ENCODE measurements at regions not wholly inside any gene's neighbourhood (a gene's known extent, or its start where the extent isn't known, plus 50 kb on each side); places are given as distances from the start of the nearest gene placed in this dataset.
A peak's percentile ranks its signal among the peaks of the same experiment; 100 is the strongest.

DNA sequence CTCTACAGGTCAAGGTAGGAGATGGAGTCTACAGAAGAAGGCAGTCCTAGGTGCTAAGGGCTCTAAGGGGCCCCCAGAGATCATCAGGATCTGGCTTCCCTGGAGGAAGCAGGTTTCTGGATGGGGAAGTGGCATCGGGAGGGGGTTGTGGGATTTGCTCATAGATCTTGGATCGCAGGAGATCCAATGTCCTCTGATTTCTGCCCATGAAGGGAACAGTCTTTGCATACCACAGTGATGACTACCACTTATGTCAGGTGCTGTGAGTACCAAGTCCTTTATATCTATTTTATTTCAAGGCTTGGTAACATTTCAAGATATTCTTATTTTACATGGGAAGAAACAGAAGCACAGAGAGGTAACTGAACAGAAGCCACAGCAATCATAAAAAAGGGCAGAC lies 164.0 kb downstream of the RGS9 start:
- H3K27me3 Mint-ChIP-seq (ENCODE audit: unreplicated experiment): peaks cover 11% of the 10 kb centered on the region
- no peaks in the 10 kb centered on the region for H3K4me1 Mint-ChIP-seq (ENCODE audit: unreplicated experiment)
- TF ChIP-seq, protein P1, sequence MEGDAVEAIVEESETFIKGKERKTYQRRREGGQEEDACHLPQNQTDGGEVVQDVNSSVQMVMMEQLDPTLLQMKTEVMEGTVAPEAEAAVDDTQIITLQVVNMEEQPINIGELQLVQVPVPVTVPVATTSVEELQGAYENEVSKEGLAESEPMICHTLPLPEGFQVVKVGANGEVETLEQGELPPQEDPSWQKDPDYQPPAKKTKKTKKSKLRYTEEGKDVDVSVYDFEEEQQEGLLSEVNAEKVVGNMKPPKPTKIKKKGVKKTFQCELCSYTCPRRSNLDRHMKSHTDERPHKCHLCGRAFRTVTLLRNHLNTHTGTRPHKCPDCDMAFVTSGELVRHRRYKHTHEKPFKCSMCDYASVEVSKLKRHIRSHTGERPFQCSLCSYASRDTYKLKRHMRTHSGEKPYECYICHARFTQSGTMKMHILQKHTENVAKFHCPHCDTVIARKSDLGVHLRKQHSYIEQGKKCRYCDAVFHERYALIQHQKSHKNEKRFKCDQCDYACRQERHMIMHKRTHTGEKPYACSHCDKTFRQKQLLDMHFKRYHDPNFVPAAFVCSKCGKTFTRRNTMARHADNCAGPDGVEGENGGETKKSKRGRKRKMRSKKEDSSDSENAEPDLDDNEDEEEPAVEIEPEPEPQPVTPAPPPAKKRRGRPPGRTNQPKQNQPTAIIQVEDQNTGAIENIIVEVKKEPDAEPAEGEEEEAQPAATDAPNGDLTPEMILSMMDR (IDR thresholded peaks at IDR 0.05): no peak
- no peak overlapping the region for H3K4me3 Mint-ChIP-seq (ENCODE audit: unreplicated experiment)
- no peak overlapping the region for H3K27ac Mint-ChIP-seq (ENCODE audit: unreplicated experiment)
- no peak for DNase-seq (ENCODE audit: extremely low spot score, unreplicated experiment)
- H3K9me3 Mint-ChIP-seq (ENCODE audit: unreplicated experiment): no peaks in the 10 kb centered on the region
- H3K36me3 Mint-ChIP-seq (ENCODE audit: unreplicated experiment): no peaks in the 10 kb centered on the region

GRCh38 chr17:65297916-65298315 lies 160.7 kb downstream of the RGS9 start:
- Mint-ChIP-seq H3K4me3 (ENCODE audit: unreplicated experiment) (no peak overlapping the region), H3K36me3 (ENCODE audit: unreplicated experiment) (no peaks in the 10 kb centered on the region), H3K27ac (ENCODE audit: unreplicated experiment) (no peak overlapping the region), H3K27me3 (ENCODE audit: unreplicated experiment) (peaks cover 6% of the 10 kb centered on the region), H3K4me1 (ENCODE audit: unreplicated experiment) (peaks cover 4% of the 10 kb centered on the region), H3K9me3 (ENCODE audit: unreplicated experiment) (no peaks in the 10 kb centered on the region)
- DNase-seq (ENCODE audit: extremely low spot score, unreplicated experiment): no peak
- TF ChIP-seq, protein P1 (IDR thresholded peaks at IDR 0.05): no peak

- Mint-ChIP-seq H3K27ac (ENCODE audit: unreplicated experiment) (no peak overlapping the region), H3K9me3 (ENCODE audit: unreplicated experiment) (no peaks in the 10 kb centered on the region), H3K4me1 (ENCODE audit: unreplicated experiment) (peaks cover 4% of the 10 kb centered on the region), H3K36me3 (ENCODE audit: unreplicated experiment) (no peaks in the 10 kb centered on the region), H3K27me3 (ENCODE audit: unreplicated experiment) (peaks cover under 1% of the 10 kb centered on the region), H3K4me3 (ENCODE audit: unreplicated experiment) (no peak overlapping the region)
- DNase-seq (ENCODE audit: extremely low spot score, unreplicated experiment): no peak
- TF ChIP-seq, protein P1 (IDR thresholded peaks at IDR 0.05): no peak
Observed at GRCh38 chr17:65297384-65297783, 160.2 kb downstream of the RGS9 start.

DNA sequence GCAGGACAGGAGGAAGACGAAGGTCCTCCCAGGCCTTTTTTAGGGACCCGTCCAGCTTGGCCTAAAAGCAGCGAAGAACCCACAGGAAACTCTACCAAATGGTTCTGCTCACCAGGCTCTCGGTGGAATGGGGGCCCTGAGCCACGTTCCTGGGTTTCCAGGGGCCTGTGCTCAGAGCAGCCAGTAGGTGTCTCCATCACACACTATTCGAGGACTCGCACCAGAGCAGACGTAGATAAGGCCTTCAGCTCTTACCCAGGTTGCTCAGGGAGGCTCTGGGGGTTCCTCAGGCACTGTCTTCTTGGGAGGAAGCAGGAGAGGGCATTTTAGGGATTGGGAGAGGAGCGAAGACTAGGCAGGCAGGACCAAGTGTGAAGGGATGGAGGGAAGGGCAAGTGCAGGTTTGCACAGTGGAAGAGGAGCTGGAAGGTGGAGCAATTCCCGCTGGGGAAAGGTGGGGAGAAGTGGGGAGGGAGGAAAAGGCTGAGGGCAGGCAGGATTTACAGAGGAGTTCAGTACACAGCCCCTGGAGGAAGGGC lies 157.1 kb downstream of the RGS9 start:
- H3K9me3 Mint-ChIP-seq (ENCODE audit: unreplicated experiment): no peaks in the 10 kb centered on the region
- H3K4me3 Mint-ChIP-seq (ENCODE audit: unreplicated experiment): no peak overlapping the region
- no peak overlapping the region for H3K27ac Mint-ChIP-seq (ENCODE audit: unreplicated experiment)
- no peaks in the 10 kb centered on the region for H3K27me3 Mint-ChIP-seq (ENCODE audit: unreplicated experiment)
- H3K36me3 Mint-ChIP-seq (ENCODE audit: unreplicated experiment): no peaks in the 10 kb centered on the region
- TF ChIP-seq, protein P1 (IDR thresholded peaks at IDR 0.05): peak; percentile 91
- peaks cover 4% of the 10 kb centered on the region for H3K4me1 Mint-ChIP-seq (ENCODE audit: unreplicated experiment)
- DNase-seq (ENCODE audit: extremely low spot score, unreplicated experiment): peak; percentile 87

GRCh38 chr17:65293584-65294180 lies 156.5 kb downstream of the RGS9 start:
- Mint-ChIP-seq H3K27me3 (ENCODE audit: unreplicated experiment) (no peaks in the 10 kb centered on the region), H3K36me3 (ENCODE audit: unreplicated experiment) (no peaks in the 10 kb centered on the region), H3K4me1 (ENCODE audit: unreplicated experiment) (peaks cover 4% of the 10 kb centered on the region), H3K4me3 (ENCODE audit: unreplicated experiment) (no peak overlapping the region), H3K9me3 (ENCODE audit: unreplicated experiment) (no peaks in the 10 kb centered on the region), H3K27ac (ENCODE audit: unreplicated experiment) (no peak overlapping the region)
- DNase-seq (ENCODE audit: extremely low spot score, unreplicated experiment): no peak
- TF ChIP-seq, protein P1 (IDR thresholded peaks at IDR 0.05): no peak
